ENCODE measurements at regions not wholly inside any gene's neighbourhood (a gene's known extent, or its start where the extent isn't known, plus 50 kb on each side); places are given as distances from the start of the nearest gene placed in this dataset.

DNA sequence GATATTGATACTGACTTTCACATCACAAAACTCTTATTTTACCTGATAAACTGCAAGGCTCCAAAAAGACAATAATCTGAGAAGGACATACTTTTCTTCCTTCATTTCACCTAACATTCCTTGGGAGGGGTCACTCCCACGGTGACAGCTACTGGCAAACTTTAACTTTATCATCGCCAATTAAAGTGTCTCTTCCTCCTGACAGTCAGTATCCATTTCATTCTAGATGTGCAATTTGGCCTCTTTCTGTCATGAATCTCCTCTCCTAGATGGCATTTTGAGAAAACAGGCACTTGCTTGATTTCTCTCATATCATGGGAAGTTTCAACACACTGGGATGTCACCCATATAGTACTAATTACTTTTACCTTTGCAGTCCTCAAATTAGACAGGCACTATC is 413.5 kb upstream of the CCNG1 start:
- TF ChIP-seq, protein P1, sequence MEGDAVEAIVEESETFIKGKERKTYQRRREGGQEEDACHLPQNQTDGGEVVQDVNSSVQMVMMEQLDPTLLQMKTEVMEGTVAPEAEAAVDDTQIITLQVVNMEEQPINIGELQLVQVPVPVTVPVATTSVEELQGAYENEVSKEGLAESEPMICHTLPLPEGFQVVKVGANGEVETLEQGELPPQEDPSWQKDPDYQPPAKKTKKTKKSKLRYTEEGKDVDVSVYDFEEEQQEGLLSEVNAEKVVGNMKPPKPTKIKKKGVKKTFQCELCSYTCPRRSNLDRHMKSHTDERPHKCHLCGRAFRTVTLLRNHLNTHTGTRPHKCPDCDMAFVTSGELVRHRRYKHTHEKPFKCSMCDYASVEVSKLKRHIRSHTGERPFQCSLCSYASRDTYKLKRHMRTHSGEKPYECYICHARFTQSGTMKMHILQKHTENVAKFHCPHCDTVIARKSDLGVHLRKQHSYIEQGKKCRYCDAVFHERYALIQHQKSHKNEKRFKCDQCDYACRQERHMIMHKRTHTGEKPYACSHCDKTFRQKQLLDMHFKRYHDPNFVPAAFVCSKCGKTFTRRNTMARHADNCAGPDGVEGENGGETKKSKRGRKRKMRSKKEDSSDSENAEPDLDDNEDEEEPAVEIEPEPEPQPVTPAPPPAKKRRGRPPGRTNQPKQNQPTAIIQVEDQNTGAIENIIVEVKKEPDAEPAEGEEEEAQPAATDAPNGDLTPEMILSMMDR (conservative IDR thresholded peaks at IDR 0.05; ENCODE audit: low read depth in 2 of 2) = no peak
- no peak for TF ChIP-seq EZH2phosphoT487 (IDR thresholded peaks at IDR 0.05; ENCODE audit: unreplicated experiment)
- TF ChIP-seq EZH2 (IDR thresholded peaks at IDR 0.05; ENCODE audit: low read depth, unreplicated experiment) = no peak
- TF ChIP-seq NANOG (IDR thresholded peaks at IDR 0.05; ENCODE audit: borderline replicate concordance) = no peak
- TF ChIP-seq, protein P2, sequence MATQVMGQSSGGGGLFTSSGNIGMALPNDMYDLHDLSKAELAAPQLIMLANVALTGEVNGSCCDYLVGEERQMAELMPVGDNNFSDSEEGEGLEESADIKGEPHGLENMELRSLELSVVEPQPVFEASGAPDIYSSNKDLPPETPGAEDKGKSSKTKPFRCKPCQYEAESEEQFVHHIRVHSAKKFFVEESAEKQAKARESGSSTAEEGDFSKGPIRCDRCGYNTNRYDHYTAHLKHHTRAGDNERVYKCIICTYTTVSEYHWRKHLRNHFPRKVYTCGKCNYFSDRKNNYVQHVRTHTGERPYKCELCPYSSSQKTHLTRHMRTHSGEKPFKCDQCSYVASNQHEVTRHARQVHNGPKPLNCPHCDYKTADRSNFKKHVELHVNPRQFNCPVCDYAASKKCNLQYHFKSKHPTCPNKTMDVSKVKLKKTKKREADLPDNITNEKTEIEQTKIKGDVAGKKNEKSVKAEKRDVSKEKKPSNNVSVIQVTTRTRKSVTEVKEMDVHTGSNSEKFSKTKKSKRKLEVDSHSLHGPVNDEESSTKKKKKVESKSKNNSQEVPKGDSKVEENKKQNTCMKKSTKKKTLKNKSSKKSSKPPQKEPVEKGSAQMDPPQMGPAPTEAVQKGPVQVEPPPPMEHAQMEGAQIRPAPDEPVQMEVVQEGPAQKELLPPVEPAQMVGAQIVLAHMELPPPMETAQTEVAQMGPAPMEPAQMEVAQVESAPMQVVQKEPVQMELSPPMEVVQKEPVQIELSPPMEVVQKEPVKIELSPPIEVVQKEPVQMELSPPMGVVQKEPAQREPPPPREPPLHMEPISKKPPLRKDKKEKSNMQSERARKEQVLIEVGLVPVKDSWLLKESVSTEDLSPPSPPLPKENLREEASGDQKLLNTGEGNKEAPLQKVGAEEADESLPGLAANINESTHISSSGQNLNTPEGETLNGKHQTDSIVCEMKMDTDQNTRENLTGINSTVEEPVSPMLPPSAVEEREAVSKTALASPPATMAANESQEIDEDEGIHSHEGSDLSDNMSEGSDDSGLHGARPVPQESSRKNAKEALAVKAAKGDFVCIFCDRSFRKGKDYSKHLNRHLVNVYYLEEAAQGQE (IDR thresholded peaks at IDR 0.05; ENCODE audit: unreplicated experiment) = no peak
- TF ChIP-seq ZNF114 (CRISPR knock-in tag; IDR thresholded peaks at IDR 0.05) = no peak
- TF ChIP-seq JUNB (IDR thresholded peaks at IDR 0.05; ENCODE audit: unreplicated experiment) = no peak
- no peak for TF ChIP-seq POLR2AphosphoS5 (IDR thresholded peaks at IDR 0.05; ENCODE audit: low read depth)
- no peak for TF ChIP-seq CREB1 (CRISPR knock-in tag; IDR thresholded peaks at IDR 0.05; ENCODE audit: low read depth)
- TF ChIP-seq ZNF331 (CRISPR knock-in tag; IDR thresholded peaks at IDR 0.05; ENCODE audit: low read depth) = no peak

All from GM23338 (cell line).